Psoas muscle (tissue), 7 donors: ENCODE measurements at regions not wholly inside any gene's neighbourhood (a gene's known extent, or its start where the extent isn't known, plus 50 kb on each side); places are given as distances from the start of the nearest gene placed in this dataset.

Experiments used
- ATAC-seq, 4 donors: fragments of 200-7000 bp; cut with Tn5 transposase; one replicate each; pipeline ENCODE4 v1.9.1; 2020; ENCODE audit warnings: moderate library complexity in 3 of 4, mild to moderate bottlenecking in 2 of 4
- DNase-seq, 2 donors: peaks; one replicate each; pipeline ENCODE4 v3.0.0-alpha.2; 2020
- H3K27ac ChIP-seq: fragments of 200-600 bp; one replicate; pipeline ENCODE4 v1.8.0; 2022
- H3K27me3 ChIP-seq, 3 donors: fragments of 200-600 bp in 1 of 3; one replicate each; pipeline versions ENCODE4 v1.6.1 to v1.8.0; 2013 to 2022; ENCODE audit warnings: low read length in 2 of 3, mild to moderate bottlenecking in 2 of 3, moderate library complexity in 1 of 3; ENCODE audit not compliant: insufficient read depth in 3 of 3
- H3K36me3 ChIP-seq, 2 donors: fragments of 200-600 bp in 1 of 2; one replicate each; pipeline versions ENCODE4 v1.6.1 to v1.8.0; 2013 to 2022; ENCODE audit warnings: low read depth in 1 of 2, mild to moderate bottlenecking in 1 of 2, moderate library complexity in 1 of 2; ENCODE audit not compliant: insufficient read depth in 1 of 2
- H3K4me1 ChIP-seq: fragments of 200-600 bp; one replicate; pipeline ENCODE4 v1.8.0; 2022
- H3K4me3 ChIP-seq: fragments of 200-600 bp; one replicate; pipeline ENCODE4 v1.8.0; 2022; ENCODE audit warnings: mild to moderate bottlenecking
- H3K9me3 ChIP-seq: fragments of 200-600 bp; one replicate; pipeline ENCODE4 v1.8.0; 2022
- CTCF ChIP-seq: fragments of 200-600 bp; IDR thresholded peaks from one replicate; pipeline ENCODE4 v1.8.0; 2022; ENCODE audit warnings: antibody characterized with exemption
- WGBS, 3 donors: extraction: QIAGEN DNeasy Blood & Tissue Kit; methylation state at CpG; one replicate each; pipeline versions ENCODE4 v1.1.6 to v1.1.7; 2013; 5-methylcytosine and 5-hydroxymethylcytosine counted together
- intact Hi-C, 2 donors: fragments of 100-400 bp; cut with DNase I; formaldehyde crosslinking; loops; one replicate each; pipeline versions ENCODE4 v1.11.0 to v1.14.2; 2022
- donor health status: healthy with polysubstance abuse.
- donor health status: DM: no; HTN: no; CAD: no; lungs with moderate emphysema.
- donor health status: Bipolar disorder and iron deficiency.
- donor health status: healthy.
- donor health status: DM: yes; HTN: yes; CAD: no.
- donor health status: DM: no; HTN: no; CAD: no.
- donor health status: DM: yes; HTN: yes; CAD: no.

- ATAC-seq (no peak), DNase-seq (no peak)
- Histone ChIP-seq H3K27ac (no peak overlapping the region), H3K9me3 (no peaks in the 10 kb centered on the region), H3K4me1 (no peaks in the 10 kb centered on the region), H3K4me3 (no peak overlapping the region), H3K36me3 (no peaks in the 10 kb centered on the region), H3K27me3 (no peaks in the 10 kb centered on the region)
- 25 to 45% (median 29%) methylated on average over 1 of the region's 1 CpG for WGBS, 3 donors
- TF ChIP-seq CTCF: no peak
- intact Hi-C loops: no loop called here
These were observed 1006.9 kb downstream of the PCDH7 start for GRCh38 chr4:31727030-31727429.

GRCh38 chr4:31735004-31735403 is 1014.8 kb downstream of the PCDH7 start:
- no peak overlapping the region for H3K27ac ChIP-seq
- no peaks in the 10 kb centered on the region for H3K9me3 ChIP-seq
- no peaks in the 10 kb centered on the region for H3K36me3 ChIP-seq
- H3K27me3 ChIP-seq: no peaks in the 10 kb centered on the region
- DNase-seq (no peak), ATAC-seq (no peak)
- WGBS, 3 donors: 39 to 41% (median 40%) methylated on average over 3 of the region's 3 CpGs
- TF ChIP-seq CTCF: no peak
- H3K4me1 ChIP-seq: no peaks in the 10 kb centered on the region
- H3K4me3 ChIP-seq: no peak overlapping the region
- intact Hi-C loops: no loop called here

- ATAC-seq: no peak
- H3K27ac ChIP-seq: no peak overlapping the region
These were observed 1017.2 kb downstream of the PCDH7 start for GRCh38 chr4:31737419-31737818.

GRCh38 chr4:31741326-31741725 is 1021.2 kb downstream of the PCDH7 start:
- H3K36me3 ChIP-seq: no peaks in the 10 kb centered on the region

More at GRCh38 chr4:31737419-31737818, 1017.2 kb downstream of the PCDH7 start:
- no peak for TF ChIP-seq CTCF
- no peaks in the 10 kb centered on the region for H3K4me1 ChIP-seq
- no peak for DNase-seq
- no peaks in the 10 kb centered on the region for H3K27me3 ChIP-seq
- intact Hi-C loops: no loop called here
- H3K4me3 ChIP-seq: no peak overlapping the region
- no peaks in the 10 kb centered on the region for H3K9me3 ChIP-seq
- no peaks in the 10 kb centered on the region for H3K36me3 ChIP-seq
- WGBS, 3 donors: 80 to 84% (median 83%) methylated on average over 3 of the region's 3 CpGs

More at GRCh38 chr4:31741326-31741725, 1021.2 kb downstream of the PCDH7 start:
- H3K4me1 ChIP-seq: no peaks in the 10 kb centered on the region
- no peak for ATAC-seq
- no peak for DNase-seq
- no peaks in the 10 kb centered on the region for H3K9me3 ChIP-seq
- no peak overlapping the region for H3K27ac ChIP-seq
- no peak for TF ChIP-seq CTCF
- H3K4me3 ChIP-seq: no peak overlapping the region
- no peaks in the 10 kb centered on the region for H3K27me3 ChIP-seq
- intact Hi-C loops: no loop called here
